K562 (cell line): ENCODE measurements at regions not wholly inside any gene's neighbourhood (a gene's known extent, or its start where the extent isn't known, plus 50 kb on each side); places are given as distances from the start of the nearest gene placed in this dataset.
"Not testable (repeated sequence)": the region's sequence is repeated elsewhere in the genome, so short reads cannot be mapped to it uniquely, and the experiment has no call there.

Experiments
- ATAC-seq: fragments of 200-7000 bp; cut with Tn5 transposase; 3 replicates; pipeline ENCODE4 v1.9.1; 2020; ENCODE audit warnings: moderate library complexity
- BruUV-seq: library from RNA; stranded (reverse); fragments of 400-500 nt; replicated peaks from 2 replicates; lab custom pipeline; 2021; lab: Mats Ljungman, UMichigan
- CTCF ChIA-PET: fragments of 300-600 bp; formaldehyde crosslinking; extraction: SDS; loops from one replicate; lab custom pipeline; 2021; ENCODE audit warnings: low intra/inter-chr PET ratio; lab: Yijun Ruan, JAX
- POLR2A ChIA-PET: fragments of 300-600, 350-650 bp; sonication (Branson Sonifier 250); formaldehyde crosslinking; extraction: SDS; loops from one replicate; lab custom pipeline; 2021; ENCODE audit warnings: antibody characterized with exemption, inconsistent platforms; lab: Yijun Ruan, JAX
- DNase-seq, 4 experiments: peaks; one replicate each; pipeline versions ENCODE4 v3.0.0 to v3.0.0-alpha.2; 2011 to 2018; ENCODE audit warnings: low spot score in 3 of 4, mixed read lengths in 3 of 4; ENCODE audit errors: extremely low read depth in 1 of 4
- FAIRE-seq: peaks from 2 replicates; lab custom pipeline; 2011; peaks lifted over from hg19 to GRCh38; lab: Jason Lieb, UNC
- H2AFZ ChIP-seq: 2 replicates; pipeline ENCODE4 v1.6.0; 2011; ENCODE audit warnings: low read depth, low read length, control low read depth, inconsistent platforms
- H3K27ac ChIP-seq: fragments of 200-600 bp; 3 replicates; pipeline ENCODE4 v1.8.0; 2011; ENCODE audit warnings: low read depth, mild to moderate bottlenecking, control low read depth, inconsistent platforms, low read length, moderate library complexity, mixed read lengths; ENCODE audit errors: extremely low read depth
- H3K27me3 ChIP-seq, 2 experiments: fragments of 300-600 bp in 1 of 2; 2 replicates in 1 of 2; 3 replicates in 1 of 2; pipeline versions ENCODE4 v1.6.0 to v1.8.0; 2011; ENCODE audit warnings: inconsistent platforms in 2 of 2, low read length in 2 of 2, mild to moderate bottlenecking in 1 of 2, mixed read lengths in 1 of 2, moderate library complexity in 1 of 2; ENCODE audit not compliant: control insufficient read depth in 2 of 2, insufficient read depth in 2 of 2
- H3K36me3 ChIP-seq: fragments of 300-600 bp; 3 replicates; pipeline ENCODE4 v1.8.0; 2011; ENCODE audit warnings: mild to moderate bottlenecking, low read length, inconsistent platforms; ENCODE audit not compliant: control insufficient read depth, insufficient read depth
- H3K4me1 ChIP-seq, 2 experiments: fragments of 200-600 bp in 1 of 2; replicated peaks in 1 of 2; 2 replicates in 1 of 2; 3 replicates in 1 of 2; pipeline versions ENCODE4 v1.5.1 to v1.8.0; 2011; ENCODE audit warnings: inconsistent platforms in 2 of 2, low read length in 2 of 2, mild to moderate bottlenecking in 1 of 2, mixed read lengths in 1 of 2, moderate library complexity in 1 of 2; ENCODE audit not compliant: control insufficient read depth in 2 of 2, insufficient read depth in 2 of 2
- H3K4me2 ChIP-seq: 2 replicates; pipeline ENCODE4 v1.6.1; 2011; ENCODE audit warnings: low read length, control low read depth, inconsistent platforms, mixed read lengths; ENCODE audit not compliant: insufficient read depth
- H3K4me3 ChIP-seq: fragments of 200-600 bp; sonication (generic), shearing (Covaris generic); 2 replicates; pipeline ENCODE4 v1.5.1; 2016; ENCODE audit warnings: control low read depth, inconsistent platforms
- H3K79me2 ChIP-seq: fragments of 200-600 bp; 3 replicates; pipeline ENCODE4 v1.8.0; 2011; ENCODE audit warnings: low read length, inconsistent platforms; ENCODE audit not compliant: control insufficient read depth, insufficient read depth
- H3K9ac ChIP-seq, 2 experiments: 2 replicates each; pipeline versions ENCODE4 v1.6.0 to v1.6.1; 2011; ENCODE audit warnings: low read depth in 2 of 2, low read length in 2 of 2, control low read depth in 1 of 2, inconsistent platforms in 1 of 2, mild to moderate bottlenecking in 1 of 2, mixed read lengths in 1 of 2; ENCODE audit not compliant: insufficient read depth in 1 of 2
- H3K9me1 ChIP-seq: one replicate; pipeline ENCODE4 v1.6.0; 2011; ENCODE audit warnings: inconsistent platforms, mild to moderate bottlenecking, low read length, moderate library complexity; ENCODE audit not compliant: control insufficient read depth, insufficient read depth
- H3K9me3 ChIP-seq: replicated peaks from 2 replicates; pipeline ENCODE4 v1.5.1; 2011; ENCODE audit warnings: low read depth, low read length, inconsistent platforms; ENCODE audit not compliant: control insufficient read depth, insufficient read depth
- H4K20me1 ChIP-seq: replicated peaks from 2 replicates; pipeline ENCODE4 v1.6.1; 2011; ENCODE audit warnings: low read length, inconsistent platforms, mixed read lengths; ENCODE audit not compliant: control insufficient read depth, insufficient read depth
- ETV5 ChIP-seq: sonication (generic); formaldehyde crosslinking; IDR thresholded peaks from 2 replicates; pipeline ENCODE4 v1.4.0; 2020; ENCODE audit warnings: low read depth, mild to moderate bottlenecking, missing genetic modification reagents
- MGA ChIP-seq: fragments of 450-650 bp; IDR thresholded peaks from 2 replicates; pipeline ENCODE4 v1.6.1; 2016; ENCODE audit warnings: mild to moderate bottlenecking, moderate library complexity
- RBM25 ChIP-seq: fragments of 200-400 bp; formaldehyde crosslinking; IDR thresholded peaks from 2 replicates; pipeline ENCODE4 v1.6.1; 2018; ENCODE audit warnings: low read length, low read depth, moderate library complexity; ENCODE audit not compliant: severe bottlenecking
- ZNF146 ChIP-seq: IDR thresholded peaks from one replicate; pipeline ENCODE4 v1.6.1; 2018; ENCODE audit warnings: missing compliant biosample characterization; ENCODE audit not compliant: unreplicated experiment
- WGBS: fragments of 100-300 bp; shearing (Covaris generic); methylation state at CpG from one replicate; pipeline ENCODE4 v1.1.6; 2016; ENCODE audit warnings: low coverage, mixed read lengths; ENCODE audit not compliant: insufficient coverage; ENCODE audit errors: missing lambda C conversion rate; 5-methylcytosine and 5-hydroxymethylcytosine counted together
- in situ Hi-C: fragments of 300-500 bp; cut with MboI; formaldehyde crosslinking; loops from 4 replicates; pipeline ENCODE4 v1.15.0; 2018; ENCODE audit warnings: inconsistent platforms, mixed read lengths
- intact Hi-C: fragments of 100-400 bp; cut with micrococcal nuclease; formaldehyde crosslinking; loops from 2 replicates; pipeline ENCODE4 v1.14.2; 2022

GRCh38 chr7:94788378-94788777 lies 119.0 kb upstream of the PPP1R9A start:
- H3K36me3 ChIP-seq, DNase-seq, POLR2A ChIA-PET, H3K27ac ChIP-seq, H3K27me3 ChIP-seq, intact Hi-C loops, H3K4me3 ChIP-seq, CTCF ChIA-PET, H4K20me1 ChIP-seq, ATAC-seq, H2AFZ ChIP-seq, H3K4me2 ChIP-seq, H3K9me3 ChIP-seq, in situ Hi-C loops, H3K79me2 ChIP-seq, FAIRE-seq, BruUV-seq, H3K9me1 ChIP-seq, H3K4me1 ChIP-seq, H3K9ac ChIP-seq: not testable (repeated sequence)
- WGBS, result 0% methylated on average over 3 of the region's 3 CpGs
- TF ChIP-seq RBM25, result peak; percentile 6
- TF ChIP-seq ZNF146 (CRISPR knock-in tag), result peak; percentile 66

DNA sequence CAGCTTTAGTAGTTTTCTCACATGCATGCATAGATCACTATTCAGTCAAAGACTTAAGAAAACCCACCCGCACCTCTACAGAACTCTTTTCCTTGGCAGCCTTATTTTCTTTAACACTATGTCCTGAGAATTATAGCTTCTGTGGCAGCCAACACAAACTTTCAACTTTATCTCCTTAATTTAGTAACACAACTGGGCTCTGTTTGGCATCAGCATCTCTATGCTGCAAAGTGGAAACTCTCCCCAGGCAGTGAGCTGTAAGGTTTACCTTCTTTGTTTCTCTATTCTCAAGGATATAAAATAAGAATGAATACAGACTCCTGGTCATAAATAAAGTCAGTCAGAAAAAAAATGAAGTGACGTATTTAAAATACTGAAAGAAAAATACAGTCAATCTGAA lies 115.2 kb upstream of the PPP1R9A start:
- H3K27ac ChIP-seq, result no peak overlapping the region
- ATAC-seq (no peak), DNase-seq (no peak), FAIRE-seq (no peak)
- no peaks in the 10 kb centered on the region for H4K20me1 ChIP-seq
- H3K9me1 ChIP-seq, result no peaks in the 10 kb centered on the region
- H3K4me3 ChIP-seq, result no peak overlapping the region
- H3K79me2 ChIP-seq, result no peaks in the 10 kb centered on the region
- H3K9ac ChIP-seq, result no peak overlapping the region
- H2AFZ ChIP-seq, result no peak overlapping the region
- H3K9me3 ChIP-seq, result no peaks in the 10 kb centered on the region
- H3K4me1 ChIP-seq, result no peaks in the 10 kb centered on the region
- ChIA-PET POLR2A (no interaction called here), CTCF (no interaction called here)
- no peaks in the 10 kb centered on the region for H3K36me3 ChIP-seq
- no peaks in the 10 kb centered on the region for H3K27me3 ChIP-seq
- WGBS, result 0% methylated on average over 2 of the region's 2 CpGs
- intact Hi-C loops (no loop called here), in situ Hi-C loops (no loop called here)
- no TSS peak for BruUV-seq
- no peak overlapping the region for H3K4me2 ChIP-seq
- TF ChIP-seq MGA (no peak), ETV5 (CRISPR knock-in tag) (no peak)
